CMK (cell line): ENCODE measurements at regions not wholly inside any gene's neighbourhood (a gene's known extent, or its start where the extent isn't known, plus 50 kb on each side); places are given as distances from the start of the nearest gene placed in this dataset.
A peak's percentile ranks its signal among the peaks of the same experiment; 100 is the strongest.

Experiments
- DNase-seq: peaks from one replicate; pipeline ENCODE4 v3.0.0-alpha.2; 2010; ENCODE audit warnings: low read depth

- DNase-seq, result no peak
Observed at GRCh38 chr2:11953258-11953657, 206.8 kb downstream of the LPIN1 start.

DNA sequence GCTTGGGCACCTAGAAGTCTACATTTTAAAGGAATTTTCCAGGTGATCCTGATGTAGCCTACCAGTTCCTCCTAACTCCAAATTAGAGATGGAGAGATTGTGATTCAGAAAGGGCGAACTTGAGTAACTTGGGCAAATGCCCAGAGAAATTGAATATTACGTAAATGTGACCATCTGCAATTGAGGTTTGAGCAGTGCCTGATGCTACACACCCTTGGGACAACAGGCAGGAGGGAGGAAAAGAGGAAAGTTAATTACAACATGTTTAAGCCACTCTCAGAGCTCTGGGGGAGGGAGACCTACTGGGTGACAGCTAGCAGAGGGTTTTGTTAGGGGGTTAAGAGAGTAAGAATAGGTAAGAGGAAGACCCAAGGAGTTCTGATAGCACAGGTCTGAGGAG, 208.9 kb downstream of the LPIN1 start:
- DNase-seq, result no peak

DNA sequence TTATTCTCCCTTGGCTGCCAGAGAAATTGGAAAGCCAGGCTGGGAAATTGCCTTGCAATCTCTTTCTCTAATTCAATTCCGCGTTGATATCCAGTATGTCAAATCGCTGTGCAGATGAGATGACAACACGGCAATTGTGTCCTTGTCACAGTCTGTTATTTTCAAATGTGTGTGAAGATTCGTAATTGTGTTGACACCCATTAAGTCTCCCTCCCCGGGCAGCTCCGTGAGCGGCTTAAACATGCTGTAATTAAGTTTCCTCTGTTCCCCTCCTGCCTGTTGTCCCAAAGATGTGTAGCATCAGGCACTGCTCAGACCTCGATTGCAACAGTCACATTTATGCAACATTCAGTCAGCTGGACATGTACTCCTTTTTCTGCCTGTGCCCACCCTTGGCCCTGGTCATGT, 209.5 kb downstream of the LPIN1 start:
- no peak for DNase-seq

DNA sequence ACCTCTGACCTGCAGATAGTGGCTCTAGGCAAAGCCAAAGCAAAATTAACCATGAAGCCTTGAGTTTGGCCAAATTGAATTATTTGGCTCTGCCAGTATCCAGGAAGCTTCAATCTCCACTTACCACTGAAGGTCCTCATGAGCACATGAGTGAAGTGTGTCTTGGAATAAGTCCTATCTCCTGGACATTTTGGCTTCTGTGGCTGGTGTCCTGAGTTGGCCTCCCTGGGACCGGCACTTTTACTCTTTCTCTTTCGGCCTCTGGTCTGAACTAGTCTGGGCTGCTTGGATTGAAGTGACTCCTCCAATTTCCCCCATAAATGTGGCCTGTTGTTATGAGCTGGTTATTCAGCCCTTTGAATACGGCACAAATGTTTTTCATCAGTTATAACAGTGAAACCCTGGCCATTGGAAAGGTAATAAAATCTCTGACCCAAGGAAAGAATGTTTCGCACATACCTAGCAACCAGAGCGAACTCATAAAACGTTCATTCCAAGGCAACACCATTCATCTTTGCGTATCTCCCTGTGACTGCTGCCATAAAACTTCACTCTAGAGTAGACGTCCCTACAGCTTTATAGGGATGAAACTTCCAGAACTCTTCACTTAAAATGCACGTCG, 216.4 kb downstream of the LPIN1 start:
- no peak for DNase-seq

GRCh38 chr2:11963966-11964365, 217.5 kb downstream of the LPIN1 start:
- DNase-seq, result no peak

- DNase-seq, result peak; percentile 96
Observed at GRCh38 chr2:11967946-11968465, 221.6 kb downstream of the LPIN1 start.

DNA sequence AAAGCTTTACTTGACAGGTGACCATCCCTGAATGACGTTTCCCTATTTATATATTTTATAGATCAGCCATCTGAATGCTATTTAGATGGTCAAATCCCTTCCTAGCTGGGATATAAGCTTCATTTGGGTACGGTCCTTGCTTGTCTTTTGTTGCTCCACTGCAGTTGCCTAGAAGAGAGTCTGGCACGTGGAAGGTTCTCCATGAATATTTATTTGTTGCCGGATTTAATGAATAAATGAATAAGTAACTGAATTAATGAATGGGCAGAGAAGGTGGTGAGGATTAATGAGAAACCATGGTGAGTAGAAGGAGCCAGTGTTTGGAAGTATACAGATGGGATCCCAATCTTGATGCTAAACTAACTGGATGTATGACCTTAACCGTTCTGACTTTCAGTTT, 222.1 kb downstream of the LPIN1 start:
- DNase-seq, result no peak

- DNase-seq, result no peak
Observed at GRCh38 chr2:11969774-11970173, 223.3 kb downstream of the LPIN1 start.

DNA sequence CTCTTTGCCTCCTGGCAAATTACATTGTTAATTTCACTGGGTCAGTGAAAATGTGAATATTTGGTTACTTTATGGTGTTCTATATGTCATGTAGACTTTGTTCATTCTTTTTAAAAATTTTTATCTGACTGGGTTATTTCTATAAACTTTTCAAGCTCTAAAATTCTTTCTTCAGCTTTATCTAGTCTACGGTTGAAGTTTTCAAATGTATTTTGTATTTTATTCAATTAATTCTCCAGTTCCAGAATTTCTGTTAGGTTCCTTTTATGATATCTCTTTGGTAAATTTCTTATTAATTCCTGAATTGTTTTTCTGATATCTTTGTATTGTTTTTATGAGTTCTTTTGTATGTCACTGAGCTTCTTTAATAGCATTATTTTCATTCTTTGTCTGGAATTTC, 228.1 kb downstream of the LPIN1 start:
- no peak for DNase-seq

- DNase-seq, result no peak
Observed at GRCh38 chr2:11975373-11975772, 228.9 kb downstream of the LPIN1 start.

- no peak for DNase-seq
Observed at GRCh38 chr2:11976073-11976472, 229.6 kb downstream of the LPIN1 start.

GRCh38 chr2:11977766-11978524, 231.5 kb downstream of the LPIN1 start:
- no peak for DNase-seq

- DNase-seq, result no peak
Observed at GRCh38 chr2:11980809-11981208, 234.4 kb downstream of the LPIN1 start.

- DNase-seq, result no peak
Observed at GRCh38 chr2:11983401-11983800, 237.0 kb downstream of the LPIN1 start.

DNA sequence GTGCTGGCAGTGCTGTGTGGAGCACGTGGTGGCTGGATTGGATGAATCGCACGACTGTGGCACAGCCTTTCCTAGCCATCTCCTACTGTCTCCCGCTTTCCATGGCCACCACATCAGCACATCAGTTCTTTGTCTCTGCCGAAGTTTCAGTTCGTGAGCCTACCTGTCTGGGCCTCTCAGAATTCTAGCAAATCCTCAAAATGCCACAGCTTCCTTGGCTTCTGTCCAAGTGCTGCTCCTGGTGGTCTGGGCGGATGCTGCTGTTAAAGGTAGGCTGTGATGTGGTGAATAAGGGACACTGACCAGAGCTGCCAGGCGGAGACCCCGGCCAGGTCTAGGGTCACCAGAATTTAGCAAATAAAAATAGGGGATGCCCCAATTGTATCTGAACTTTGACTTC, 237.4 kb downstream of the LPIN1 start:
- DNase-seq, result no peak

- DNase-seq, result no peak
Observed at GRCh38 chr2:11984316-11985158, 238.1 kb downstream of the LPIN1 start.

GRCh38 chr2:11985817-11986566, 239.6 kb downstream of the LPIN1 start:
- DNase-seq, result no peak

DNA sequence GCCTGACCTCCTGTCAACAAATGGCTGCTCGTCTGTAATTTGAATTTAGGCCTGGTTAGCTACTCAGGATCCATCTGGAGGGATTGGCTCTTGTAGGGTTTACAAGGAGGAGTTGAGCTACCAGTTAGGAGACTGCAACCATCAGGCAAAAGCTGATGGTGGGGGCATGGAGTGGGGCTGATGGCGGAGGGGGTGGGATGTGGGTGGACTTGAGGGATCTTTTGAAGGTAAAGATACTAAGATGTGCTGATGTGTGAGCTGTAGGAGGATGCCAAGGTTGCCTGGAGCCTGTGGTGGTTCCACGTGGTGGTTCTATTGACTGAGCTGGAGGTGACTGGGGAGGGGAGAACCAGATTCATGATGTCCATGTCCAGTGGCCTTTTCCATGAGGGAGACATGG, 240.7 kb downstream of the LPIN1 start:
- no peak for DNase-seq

- no peak for DNase-seq
Observed at GRCh38 chr2:11988691-11989353, 242.4 kb downstream of the LPIN1 start.

DNA sequence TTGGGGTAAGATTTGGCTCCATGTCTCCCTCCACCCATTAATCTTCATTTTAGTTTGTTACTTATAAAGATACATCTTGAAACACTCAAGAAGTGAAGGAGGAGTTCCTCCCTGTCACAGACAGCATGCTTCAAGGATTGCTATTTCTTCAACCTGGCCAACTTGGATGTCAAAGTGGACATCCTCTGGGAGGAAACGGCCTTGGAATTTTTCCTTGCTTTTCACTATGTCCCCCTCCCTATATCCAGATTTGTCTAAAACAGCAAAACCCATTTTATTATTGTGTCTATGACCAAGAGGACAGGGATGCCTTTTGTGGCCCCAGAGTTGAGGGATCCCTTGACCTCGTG, 242.9 kb downstream of the LPIN1 start:
- DNase-seq, result no peak

DNA sequence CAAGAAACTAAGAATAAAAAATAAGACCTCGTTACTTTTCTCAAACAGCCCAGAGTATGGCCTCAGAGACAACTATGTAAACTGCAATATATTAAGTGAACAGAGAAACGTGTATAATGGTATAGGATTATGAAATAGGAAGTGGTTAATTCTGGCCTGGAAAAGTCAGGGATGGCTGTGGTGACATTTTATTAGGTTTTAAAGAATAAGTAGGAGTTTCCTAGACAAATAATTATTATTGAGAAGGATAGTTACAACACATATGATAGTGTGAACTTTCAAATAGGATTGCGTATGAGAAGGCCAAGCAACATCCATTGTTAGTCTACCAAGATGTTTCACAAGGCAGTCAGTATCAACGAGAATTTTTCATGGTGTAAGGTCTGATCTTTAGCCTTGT, 244.1 kb downstream of the LPIN1 start:
- DNase-seq, result no peak

DNA sequence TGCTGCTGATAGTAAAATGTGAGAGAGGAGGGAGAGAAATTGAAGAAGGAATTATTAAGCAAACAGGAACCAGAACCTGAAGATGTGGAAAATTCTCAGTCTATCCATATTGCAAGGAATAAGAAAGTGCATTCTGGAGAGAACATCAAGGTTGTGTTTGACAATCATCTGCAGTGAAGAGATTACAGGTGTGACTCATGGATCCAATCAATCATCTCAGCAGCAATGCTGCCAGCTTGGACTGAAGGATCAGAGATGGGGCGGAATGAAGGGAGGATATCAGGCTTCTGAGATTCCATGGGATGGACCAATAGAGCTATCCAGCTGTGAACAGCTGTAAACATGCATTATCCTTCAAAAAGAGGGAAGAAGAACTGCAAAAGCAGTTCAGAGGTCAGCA, 247.3 kb downstream of the LPIN1 start:
- DNase-seq, result no peak
